HCT116 (cell line): ENCODE measurements at regions not wholly inside any gene's neighbourhood (a gene's known extent, or its start where the extent isn't known, plus 50 kb on each side); places are given as distances from the start of the nearest gene placed in this dataset.

Source experiments
- ATAC-seq: fragments of 200-7000 bp; cut with Tn5 transposase; 2 replicates; pipeline ENCODE4 v1.9.1; 2020; ENCODE audit warnings: mild to moderate bottlenecking, moderate library complexity
- BruUV-seq: library from RNA; stranded (reverse); fragments of 400-500 nt; replicated peaks from 2 replicates; lab custom pipeline; 2021; lab: Mats Ljungman, UMichigan
- CTCF ChIA-PET: fragments of 300-600 bp; sonication (Branson Sonifier 250); formaldehyde crosslinking; loops from one replicate; lab custom pipeline; 2021; ENCODE audit warnings: antibody characterized with exemption; lab: Charles Lee
- POLR2A ChIA-PET: fragments of 300-600, 350-600 bp; sonication (Branson Sonifier 250); formaldehyde crosslinking; loops from one replicate; lab custom pipeline; 2021; ENCODE audit warnings: antibody characterized with exemption; lab: Charles Lee
- RAD21 ChIA-PET, 2 experiments: fragments of 300-600 bp; sonication (Branson Sonifier 250); formaldehyde crosslinking; loops; one replicate each; lab custom pipeline; 2023; ENCODE audit warnings: low total read pairs in 2 of 2; ENCODE audit not compliant: uncharacterized antibody in 2 of 2, unreplicated experiment in 2 of 2, low non-redundant PET in 1 of 2; lab: Charles Lee
- DNase-seq: peaks from one replicate; pipeline ENCODE4 v3.0.0-alpha.2; 2010; ENCODE audit warnings: low read depth, low spot score
- H2AFZ ChIP-seq: fragments of 200-600 bp; shearing (Covaris generic), sonication (generic); 2 replicates; pipeline ENCODE4 v1.6.1; 2017; ENCODE audit warnings: low read depth, mixed run types, mixed read lengths, antibody characterized with exemption, low read length; ENCODE audit not compliant: poor library complexity, severe bottlenecking
- H3K27ac ChIP-seq: 2 replicates; pipeline ENCODE4 v1.5.1; 2012; ENCODE audit warnings: low read depth, low read length
- H3K27me3 ChIP-seq: fragments of 200-600 bp; sonication (generic); 2 replicates; pipeline ENCODE4 v1.6.1; 2016; ENCODE audit warnings: mixed run types, low read length, mixed read lengths; ENCODE audit not compliant: insufficient read depth
- H3K36me3 ChIP-seq, 2 experiments: fragments of 200-500 bp in 1 of 2; fragments of 200-600 bp in 1 of 2; sonication (Bioruptor generic) in 1 of 2; sonication (generic) in 1 of 2; 2 replicates each; pipeline versions ENCODE4 v1.5.1 to v1.6.1; 2014 to 2016; ENCODE audit warnings: low read length in 2 of 2, inconsistent platforms in 1 of 2, mixed read lengths in 1 of 2, mixed run types in 1 of 2; ENCODE audit not compliant: insufficient read depth in 2 of 2, control insufficient read depth in 1 of 2
- H3K4me1 ChIP-seq, 2 experiments: fragments of 200-600 bp in 1 of 2; sonication (generic) in 1 of 2; 2 replicates each; pipeline versions ENCODE4 v1.5.1 to v1.6.1; 2012 to 2017; ENCODE audit warnings: low read length in 2 of 2, inconsistent platforms in 1 of 2, mild to moderate bottlenecking in 1 of 2, mixed read lengths in 1 of 2, mixed run types in 1 of 2, moderate library complexity in 1 of 2; ENCODE audit not compliant: insufficient read depth in 2 of 2, control insufficient read depth in 1 of 2
- H3K4me2 ChIP-seq: fragments of 200-600 bp; sonication (generic); 2 replicates; pipeline ENCODE4 v1.6.1; 2017; ENCODE audit warnings: mixed run types, low read length, mixed read lengths
- H3K4me3 ChIP-seq, 2 experiments: fragments of 200-600 bp in 1 of 2; sonication (generic) in 1 of 2; replicated peaks in 1 of 2; 2 replicates each; pipeline ENCODE4 v1.5.1; 2011 to 2016; ENCODE audit warnings: low read length in 2 of 2, control low read depth in 1 of 2, low read depth in 1 of 2, mild to moderate bottlenecking in 1 of 2, mixed read lengths in 1 of 2, mixed run types in 1 of 2
- H3K79me2 ChIP-seq: fragments of 200-600 bp; sonication (generic); 2 replicates; pipeline ENCODE4 v1.6.1; 2017; ENCODE audit warnings: mild to moderate bottlenecking, mixed run types, low read length, moderate library complexity, mixed read lengths; ENCODE audit not compliant: insufficient read depth
- H3K9ac ChIP-seq: fragments of 200-600 bp; sonication (generic); 2 replicates; pipeline ENCODE4 v1.6.1; 2016; ENCODE audit warnings: low read length, mixed read lengths
- H3K9me2 ChIP-seq: fragments of 200-600 bp; sonication (generic), shearing (Covaris generic); 2 replicates; pipeline ENCODE4 v1.6.1; 2017; ENCODE audit warnings: mixed run types, mild to moderate bottlenecking, moderate library complexity; ENCODE audit not compliant: insufficient read depth
- H3K9me3 ChIP-seq, 2 experiments: fragments of 200-500 bp in 1 of 2; fragments of 200-600 bp in 1 of 2; sonication (Bioruptor generic) in 1 of 2; sonication (generic) in 1 of 2; 2 replicates each; pipeline ENCODE4 v1.6.1; 2014 to 2017; ENCODE audit warnings: low read length in 2 of 2, mixed read lengths in 2 of 2, inconsistent platforms in 1 of 2, low read depth in 1 of 2, mild to moderate bottlenecking in 1 of 2, mixed run types in 1 of 2, moderate library complexity in 1 of 2; ENCODE audit not compliant: control insufficient read depth in 1 of 2, insufficient read depth in 1 of 2
- H4K20me1 ChIP-seq: fragments of 200-600 bp; sonication (generic), shearing (Covaris generic); 2 replicates; pipeline ENCODE4 v1.6.1; 2017; ENCODE audit warnings: mixed run types, mild to moderate bottlenecking, moderate library complexity; ENCODE audit not compliant: insufficient read depth
- CBX3 ChIP-seq: IDR thresholded peaks from 2 replicates; pipeline ENCODE4 v1.6.1; 2012; ENCODE audit warnings: low read depth
- ELF1 ChIP-seq: IDR thresholded peaks from 2 replicates; pipeline ENCODE4 v1.6.1; 2012; ENCODE audit warnings: low read depth, borderline replicate concordance
- EZH2 ChIP-seq: fragments of 200-600 bp; sonication (generic); IDR thresholded peaks from 2 replicates; pipeline ENCODE4 v1.6.1; 2017; ENCODE audit warnings: antibody characterized with exemption, mixed run types
- EZH2phosphoT487 ChIP-seq: fragments of 200-600 bp; IDR thresholded peaks from 2 replicates; pipeline ENCODE4 v1.6.1; 2018; ENCODE audit warnings: antibody characterized with exemption, borderline replicate concordance
- JUND ChIP-seq: IDR thresholded peaks from 2 replicates; pipeline ENCODE4 v1.6.1; 2012
- POLR2AphosphoS5 ChIP-seq: IDR thresholded peaks from 2 replicates; pipeline ENCODE4 v1.6.1; 2011; ENCODE audit warnings: mild to moderate bottlenecking, low read depth, low read length, moderate library complexity
- RAD21 ChIP-seq: IDR thresholded peaks from 2 replicates; pipeline ENCODE4 v1.6.1; 2012; ENCODE audit warnings: low read depth, mild to moderate bottlenecking
- SIN3A ChIP-seq: IDR thresholded peaks from 2 replicates; pipeline ENCODE4 v1.6.1; 2012; ENCODE audit warnings: low read depth
- SRF ChIP-seq: IDR thresholded peaks from 2 replicates; pipeline ENCODE4 v1.6.1; 2012; ENCODE audit warnings: low read depth
- TCF7L2 ChIP-seq: IDR thresholded peaks from 2 replicates; pipeline ENCODE4 v1.7.0; 2011; ENCODE audit warnings: borderline replicate concordance, inconsistent platforms; ENCODE audit not compliant: insufficient read depth, insufficient read length; ENCODE audit errors: extremely low read depth
- YY1 ChIP-seq: IDR thresholded peaks from 2 replicates; pipeline ENCODE4 v1.6.1; 2011; ENCODE audit warnings: low read length, low read depth, moderate library complexity, mild to moderate bottlenecking; ENCODE audit not compliant: insufficient replicate concordance; ENCODE audit errors: extremely low read depth
- ZFX ChIP-seq: fragments of 450-650 bp; IDR thresholded peaks from 2 replicates; pipeline ENCODE4 v1.6.1; 2017
- ZNF274 ChIP-seq: fragments of 200-500 bp; sonication (Bioruptor generic); IDR thresholded peaks from 2 replicates; pipeline ENCODE4 v1.6.1; 2014; ENCODE audit warnings: mild to moderate bottlenecking, low read depth, low read length, inconsistent platforms
- intact Hi-C: fragments of 100-400 bp; cut with micrococcal nuclease; formaldehyde crosslinking; loops from 2 replicates; pipeline ENCODE4 v1.10.0; 2022
- TF ChIP-seq, protein P1 (sequence below), 3 experiments: fragments of 200-600 bp in 1 of 3; sonication (generic) in 1 of 3; IDR thresholded peaks in 2 of 3; conservative IDR thresholded peaks in 1 of 3; 2 replicates each; pipeline ENCODE4 v1.5.1; 2012 to 2017; ENCODE audit warnings: low read depth in 2 of 3, low read length in 2 of 3, antibody characterized with exemption in 1 of 3, borderline replicate concordance in 1 of 3, control low read depth in 1 of 3, mild to moderate bottlenecking in 1 of 3, mixed read lengths in 1 of 3, mixed run types in 1 of 3, moderate library complexity in 1 of 3; ENCODE audit not compliant: insufficient read depth in 1 of 3
- TF ChIP-seq, protein P2 (sequence below): IDR thresholded peaks from 2 replicates; pipeline ENCODE4 v1.6.1; 2012; ENCODE audit warnings: low read depth
- TF ChIP-seq, protein P3 (sequence below): IDR thresholded peaks from 2 replicates; pipeline ENCODE4 v1.6.1; 2012

DNA sequence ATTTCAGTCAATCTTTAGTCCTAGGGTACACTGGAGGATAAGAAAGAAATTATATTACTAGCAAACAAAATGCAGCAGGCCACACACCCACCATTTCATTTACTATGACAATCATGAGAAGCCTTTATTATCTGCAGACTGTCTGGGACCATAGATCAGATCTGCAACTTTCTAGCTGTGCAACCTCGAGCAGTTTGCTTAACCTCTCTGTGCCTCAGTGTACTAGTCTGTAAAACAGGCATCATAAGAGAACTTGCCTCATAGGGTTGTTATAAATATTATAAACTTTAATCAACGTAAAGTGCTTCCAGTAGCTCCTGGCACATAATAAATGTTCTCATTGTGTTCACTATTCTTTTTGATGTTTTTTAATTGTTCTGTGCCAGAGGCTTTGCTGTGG lies 128.2 kb upstream of the C1QTNF7 start:
- Histone ChIP-seq H3K27ac (no peak overlapping the region), H3K9ac (no peak overlapping the region), H3K4me3 (no peak overlapping the region), H3K36me3 (no peaks in the 10 kb centered on the region), H2AFZ (no peak overlapping the region), H3K27me3 (peaks cover 42% of the 10 kb centered on the region), H3K4me1 (no peaks in the 10 kb centered on the region), H3K9me3 (no peaks in the 10 kb centered on the region), H3K4me2 (no peak overlapping the region), H4K20me1 (no peaks in the 10 kb centered on the region), H3K9me2 (no peaks in the 10 kb centered on the region), H3K79me2 (no peaks in the 10 kb centered on the region)
- ChIA-PET POLR2A (no interaction called here), CTCF (no interaction called here), RAD21 (no interaction called here)
- BruUV-seq = no TSS peak
- DNase-seq = no peak
- intact Hi-C loops = no loop called here
- TF ChIP-seq JUND = no peak
- no peak for ATAC-seq

DNA sequence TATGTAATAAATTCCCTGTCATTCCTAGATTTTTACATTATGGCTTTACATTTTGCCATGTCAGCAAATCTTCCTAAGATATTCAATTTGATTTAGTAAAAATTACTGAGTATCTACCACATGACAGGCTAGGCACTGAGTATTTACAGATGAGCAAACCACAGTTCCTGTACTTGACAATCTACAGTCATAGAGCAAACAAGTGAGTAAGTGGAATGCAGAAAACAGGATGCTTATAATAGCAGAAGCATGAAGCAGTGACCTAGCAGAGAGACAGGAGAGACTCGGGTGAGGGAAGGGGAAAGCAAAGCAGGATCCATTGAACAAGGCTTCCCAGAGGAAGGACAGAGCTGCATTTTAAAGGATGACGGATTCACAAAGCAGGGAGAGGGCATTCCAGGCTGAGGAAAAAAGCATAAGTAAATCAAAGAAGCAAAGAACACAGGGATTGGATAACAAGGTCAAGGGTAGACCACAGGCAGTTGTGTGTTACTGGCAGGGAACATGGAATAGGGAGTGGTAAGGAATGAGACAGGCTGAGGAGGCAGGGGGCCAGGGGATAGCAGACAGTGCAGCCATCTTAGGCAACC lies 124.7 kb upstream of the C1QTNF7 start:
- H2AFZ ChIP-seq = no peak overlapping the region
- TF ChIP-seq, protein P1, sequence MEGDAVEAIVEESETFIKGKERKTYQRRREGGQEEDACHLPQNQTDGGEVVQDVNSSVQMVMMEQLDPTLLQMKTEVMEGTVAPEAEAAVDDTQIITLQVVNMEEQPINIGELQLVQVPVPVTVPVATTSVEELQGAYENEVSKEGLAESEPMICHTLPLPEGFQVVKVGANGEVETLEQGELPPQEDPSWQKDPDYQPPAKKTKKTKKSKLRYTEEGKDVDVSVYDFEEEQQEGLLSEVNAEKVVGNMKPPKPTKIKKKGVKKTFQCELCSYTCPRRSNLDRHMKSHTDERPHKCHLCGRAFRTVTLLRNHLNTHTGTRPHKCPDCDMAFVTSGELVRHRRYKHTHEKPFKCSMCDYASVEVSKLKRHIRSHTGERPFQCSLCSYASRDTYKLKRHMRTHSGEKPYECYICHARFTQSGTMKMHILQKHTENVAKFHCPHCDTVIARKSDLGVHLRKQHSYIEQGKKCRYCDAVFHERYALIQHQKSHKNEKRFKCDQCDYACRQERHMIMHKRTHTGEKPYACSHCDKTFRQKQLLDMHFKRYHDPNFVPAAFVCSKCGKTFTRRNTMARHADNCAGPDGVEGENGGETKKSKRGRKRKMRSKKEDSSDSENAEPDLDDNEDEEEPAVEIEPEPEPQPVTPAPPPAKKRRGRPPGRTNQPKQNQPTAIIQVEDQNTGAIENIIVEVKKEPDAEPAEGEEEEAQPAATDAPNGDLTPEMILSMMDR (IDR thresholded peaks at IDR 0.05 in 2 of 3, conservative IDR thresholded peaks at IDR 0.05 in 1 of 3; ENCODE audit: borderline replicate concordance in 1 of 3, insufficient read depth in 1 of 3, low read depth in 2 of 3, low read length in 2 of 3) = no peak
- TF ChIP-seq POLR2AphosphoS5 = no peak
- TF ChIP-seq RAD21 = no peak
- TF ChIP-seq EZH2phosphoT487 = no peak
- no peak for TF ChIP-seq ELF1
- TF ChIP-seq EZH2 = no peak
- TF ChIP-seq YY1 = no peak
- TF ChIP-seq ZFX = no peak
- TF ChIP-seq SIN3A = no peak
- TF ChIP-seq, protein P2, sequence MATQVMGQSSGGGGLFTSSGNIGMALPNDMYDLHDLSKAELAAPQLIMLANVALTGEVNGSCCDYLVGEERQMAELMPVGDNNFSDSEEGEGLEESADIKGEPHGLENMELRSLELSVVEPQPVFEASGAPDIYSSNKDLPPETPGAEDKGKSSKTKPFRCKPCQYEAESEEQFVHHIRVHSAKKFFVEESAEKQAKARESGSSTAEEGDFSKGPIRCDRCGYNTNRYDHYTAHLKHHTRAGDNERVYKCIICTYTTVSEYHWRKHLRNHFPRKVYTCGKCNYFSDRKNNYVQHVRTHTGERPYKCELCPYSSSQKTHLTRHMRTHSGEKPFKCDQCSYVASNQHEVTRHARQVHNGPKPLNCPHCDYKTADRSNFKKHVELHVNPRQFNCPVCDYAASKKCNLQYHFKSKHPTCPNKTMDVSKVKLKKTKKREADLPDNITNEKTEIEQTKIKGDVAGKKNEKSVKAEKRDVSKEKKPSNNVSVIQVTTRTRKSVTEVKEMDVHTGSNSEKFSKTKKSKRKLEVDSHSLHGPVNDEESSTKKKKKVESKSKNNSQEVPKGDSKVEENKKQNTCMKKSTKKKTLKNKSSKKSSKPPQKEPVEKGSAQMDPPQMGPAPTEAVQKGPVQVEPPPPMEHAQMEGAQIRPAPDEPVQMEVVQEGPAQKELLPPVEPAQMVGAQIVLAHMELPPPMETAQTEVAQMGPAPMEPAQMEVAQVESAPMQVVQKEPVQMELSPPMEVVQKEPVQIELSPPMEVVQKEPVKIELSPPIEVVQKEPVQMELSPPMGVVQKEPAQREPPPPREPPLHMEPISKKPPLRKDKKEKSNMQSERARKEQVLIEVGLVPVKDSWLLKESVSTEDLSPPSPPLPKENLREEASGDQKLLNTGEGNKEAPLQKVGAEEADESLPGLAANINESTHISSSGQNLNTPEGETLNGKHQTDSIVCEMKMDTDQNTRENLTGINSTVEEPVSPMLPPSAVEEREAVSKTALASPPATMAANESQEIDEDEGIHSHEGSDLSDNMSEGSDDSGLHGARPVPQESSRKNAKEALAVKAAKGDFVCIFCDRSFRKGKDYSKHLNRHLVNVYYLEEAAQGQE = no peak
- no peak for TF ChIP-seq SRF
- no peak for TF ChIP-seq CBX3
- no peak for TF ChIP-seq ZNF274
- TF ChIP-seq TCF7L2 = no peak
- no peak for TF ChIP-seq JUND
- TF ChIP-seq, protein P3, sequence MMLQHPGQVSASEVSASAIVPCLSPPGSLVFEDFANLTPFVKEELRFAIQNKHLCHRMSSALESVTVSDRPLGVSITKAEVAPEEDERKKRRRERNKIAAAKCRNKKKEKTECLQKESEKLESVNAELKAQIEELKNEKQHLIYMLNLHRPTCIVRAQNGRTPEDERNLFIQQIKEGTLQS = no peak

More for the DNA sequence above, 124.7 kb upstream of the C1QTNF7 start:
- BruUV-seq = no TSS peak
- no peaks in the 10 kb centered on the region for H3K79me2 ChIP-seq
- ChIA-PET POLR2A (no interaction called here), CTCF (no interaction called here), RAD21 (no interaction called here)
- DNase-seq (no peak), ATAC-seq (no peak)
- H3K4me2 ChIP-seq = no peak overlapping the region
- no peaks in the 10 kb centered on the region for H4K20me1 ChIP-seq
- no peaks in the 10 kb centered on the region for H3K9me2 ChIP-seq
- no peak overlapping the region for H3K9ac ChIP-seq
- peaks cover 63% of the 10 kb centered on the region for H3K27me3 ChIP-seq
- no peaks in the 10 kb centered on the region for H3K4me1 ChIP-seq
- no peak overlapping the region for H3K27ac ChIP-seq
- H3K36me3 ChIP-seq = no peaks in the 10 kb centered on the region
- H3K9me3 ChIP-seq = no peaks in the 10 kb centered on the region
- no peak overlapping the region for H3K4me3 ChIP-seq
- intact Hi-C loops = no loop called here
